IgD-negative memory B cell (primary cell): ENCODE measurements at regions not wholly inside any gene's neighbourhood (a gene's known extent, or its start where the extent isn't known, plus 50 kb on each side); places are given as distances from the start of the nearest gene placed in this dataset.
"Not testable (repeated sequence)": the region's sequence is repeated elsewhere in the genome, so short reads cannot be mapped to it uniquely, and the experiment has no call there.

Experiments used
- H3K27ac Mint-ChIP-seq, 3 donors: one replicate each; pipeline ENCODE4 v1.8.0; 2020 to 2022; ENCODE audit warnings: mild to moderate bottlenecking in 3 of 3, mixed read lengths in 3 of 3, moderate library complexity in 1 of 3
- H3K27me3 Mint-ChIP-seq: one replicate; pipeline ENCODE4 v1.8.0; 2021; ENCODE audit warnings: mixed read lengths
- H3K36me3 Mint-ChIP-seq: one replicate; pipeline ENCODE4 v1.8.0; 2020; ENCODE audit warnings: mild to moderate bottlenecking, mixed read lengths
- H3K4me1 Mint-ChIP-seq, 3 donors: one replicate each; pipeline ENCODE4 v1.8.0; 2020 to 2022; ENCODE audit warnings: mixed read lengths in 3 of 3, mild to moderate bottlenecking in 1 of 3
- H3K4me3 Mint-ChIP-seq, 4 donors: one replicate each; pipeline ENCODE4 v1.8.0; 2020 to 2022; ENCODE audit warnings: mild to moderate bottlenecking in 4 of 4, mixed read lengths in 4 of 4, moderate library complexity in 3 of 4
- H3K9me3 Mint-ChIP-seq, 3 donors: one replicate each; pipeline ENCODE4 v1.8.0; 2020 to 2021; ENCODE audit warnings: mixed read lengths in 3 of 3, mild to moderate bottlenecking in 1 of 3

DNA sequence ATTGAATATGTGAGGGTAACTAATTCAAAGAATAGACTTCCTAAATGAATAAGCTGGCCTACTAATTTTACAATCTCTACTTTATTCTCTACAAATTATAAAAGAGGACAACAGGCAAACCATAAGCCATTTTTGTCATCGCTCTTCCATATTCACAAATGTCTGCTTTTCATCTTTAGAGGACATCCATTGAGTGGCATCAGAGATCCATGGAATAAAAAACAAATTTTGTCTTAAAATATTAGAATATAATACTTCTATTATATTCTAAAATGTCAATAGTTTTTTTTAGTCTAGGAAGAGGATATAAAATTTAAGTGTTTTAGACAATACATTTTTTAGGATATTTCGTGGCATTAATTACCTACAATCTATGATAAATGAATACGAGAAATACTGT, 300.9 kb upstream of the TACR3 start:
- Mint-ChIP-seq H3K4me3 (no peak overlapping the region), H3K27me3 (no peaks in the 10 kb centered on the region), H3K27ac (no peak overlapping the region), H3K36me3 (no peaks in the 10 kb centered on the region), H3K4me1 (no peaks in the 10 kb centered on the region), H3K9me3 (no peaks in the 10 kb centered on the region)

DNA sequence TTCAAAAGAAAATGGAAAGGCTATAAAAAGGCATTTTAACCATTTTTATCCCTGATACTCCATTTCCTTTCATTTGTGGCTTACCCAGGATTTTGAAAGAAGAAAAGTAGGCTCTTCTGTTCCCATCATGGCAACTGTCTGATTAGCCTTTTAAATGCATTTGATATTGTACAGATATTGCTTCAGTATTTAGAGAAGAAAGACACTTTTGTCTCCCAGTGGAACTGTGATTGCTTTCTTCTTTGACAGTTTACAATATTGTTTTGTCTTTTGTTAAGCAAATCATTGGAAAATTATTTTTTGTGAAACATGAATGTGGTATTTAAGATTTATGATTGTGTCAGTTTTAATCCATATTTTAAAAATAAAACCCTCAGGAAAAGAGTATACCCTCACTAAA, 297.4 kb upstream of the TACR3 start:
- H3K36me3 Mint-ChIP-seq, result no peaks in the 10 kb centered on the region
- no peaks in the 10 kb centered on the region for H3K4me1 Mint-ChIP-seq
- no peaks in the 10 kb centered on the region for H3K27me3 Mint-ChIP-seq
- no peaks in the 10 kb centered on the region for H3K9me3 Mint-ChIP-seq
- H3K27ac Mint-ChIP-seq, result no peak overlapping the region
- no peak overlapping the region for H3K4me3 Mint-ChIP-seq

DNA sequence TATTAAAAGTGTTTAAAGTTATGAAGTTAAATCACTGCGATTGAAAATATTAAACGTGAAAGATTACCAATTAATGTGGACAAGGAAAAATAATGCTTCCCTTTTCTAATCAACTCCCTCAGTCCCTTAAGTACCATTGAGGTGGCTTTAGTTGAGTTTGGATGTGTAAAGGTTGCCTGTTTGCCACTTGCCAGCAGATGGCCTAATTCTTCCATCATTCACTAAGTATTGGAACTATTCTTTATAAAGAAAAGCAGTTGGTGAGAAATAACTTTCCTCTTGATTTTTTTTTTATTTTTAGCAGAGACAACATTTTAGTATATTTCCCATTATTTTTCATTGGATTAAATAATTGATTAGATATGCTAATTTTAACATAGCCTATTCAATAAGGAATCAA, 295.9 kb upstream of the TACR3 start:
- Mint-ChIP-seq H3K4me3 (no peak overlapping the region), H3K27me3 (no peaks in the 10 kb centered on the region), H3K4me1 (no peaks in the 10 kb centered on the region), H3K27ac (no peak overlapping the region), H3K9me3 (no peaks in the 10 kb centered on the region), H3K36me3 (no peaks in the 10 kb centered on the region)

DNA sequence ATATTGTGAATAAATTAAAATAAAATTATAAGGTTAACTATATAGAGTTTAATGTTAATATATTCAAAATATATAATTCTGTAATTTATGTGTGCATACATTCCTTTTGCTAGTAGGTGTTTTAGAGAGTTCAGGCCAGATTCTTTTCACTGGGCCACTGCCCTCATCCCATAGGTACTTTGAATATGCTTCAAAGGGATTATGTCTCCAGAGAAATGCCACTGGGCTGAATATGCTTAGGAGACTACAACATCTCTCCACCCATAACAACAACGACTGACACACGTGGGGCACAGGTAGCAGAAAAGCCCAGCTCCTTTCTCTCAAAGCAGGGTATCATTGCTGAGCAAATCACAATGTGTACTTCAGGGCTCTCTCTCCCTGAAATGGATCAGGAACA, 290.9 kb upstream of the TACR3 start:
- no peaks in the 10 kb centered on the region for H3K36me3 Mint-ChIP-seq
- H3K4me3 Mint-ChIP-seq, result no peak overlapping the region
- H3K4me1 Mint-ChIP-seq, result no peaks in the 10 kb centered on the region
- no peaks in the 10 kb centered on the region for H3K27me3 Mint-ChIP-seq
- peaks cover 0 to 7% (median 2%) of the 10 kb centered on the region in 3 donors for H3K9me3 Mint-ChIP-seq
- H3K27ac Mint-ChIP-seq, result no peak overlapping the region

DNA sequence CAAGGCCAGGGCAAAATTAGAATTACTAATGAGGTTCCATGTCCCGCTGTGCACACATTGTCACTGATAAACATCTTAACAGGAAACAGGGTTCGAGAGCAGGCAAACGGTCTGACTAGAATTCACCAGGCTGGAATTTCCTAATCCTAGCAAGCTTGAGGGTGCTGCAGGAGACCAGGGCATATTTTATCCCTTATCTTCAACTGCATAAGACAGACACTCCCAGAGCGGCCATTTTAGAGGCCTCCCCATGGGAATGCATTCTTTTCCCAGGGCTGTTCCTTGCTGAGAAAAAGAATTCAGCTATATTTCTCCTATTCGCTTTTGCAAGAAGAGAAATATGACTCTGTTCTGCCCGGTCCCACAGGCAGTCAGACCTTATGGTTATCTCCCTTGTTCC, 282.5 kb upstream of the TACR3 start:
- not testable (repeated sequence) for H3K27ac Mint-ChIP-seq, H3K27me3 Mint-ChIP-seq, H3K4me1 Mint-ChIP-seq, H3K36me3 Mint-ChIP-seq, H3K4me3 Mint-ChIP-seq
- peaks cover 0 to 11% (median 10%) of the 10 kb centered on the region in 3 donors for H3K9me3 Mint-ChIP-seq

DNA sequence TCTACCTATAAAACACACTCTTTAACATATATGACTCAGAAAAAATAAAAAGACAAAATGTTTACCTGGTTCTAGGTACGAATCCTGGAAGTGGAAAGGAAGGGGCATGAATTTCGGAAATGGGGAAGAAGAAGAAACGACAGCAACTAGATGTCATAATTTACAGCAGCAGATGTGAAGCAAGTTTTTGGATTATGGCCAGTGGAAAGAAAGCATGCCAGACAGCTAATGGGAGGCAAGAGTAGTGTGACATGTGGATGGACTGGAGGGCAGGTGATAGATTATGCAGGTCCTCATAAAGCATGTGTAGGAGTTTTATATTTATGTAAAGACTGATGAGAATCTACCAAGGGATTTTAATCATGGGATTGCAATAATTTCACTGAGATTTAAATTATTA, 279.0 kb upstream of the TACR3 start:
- Mint-ChIP-seq H3K4me3 (no peak overlapping the region), H3K36me3 (no peaks in the 10 kb centered on the region), H3K27ac (no peak overlapping the region), H3K27me3 (no peaks in the 10 kb centered on the region), H3K9me3 (peaks cover 0 to 6% (median 5%) of the 10 kb centered on the region in 3 donors), H3K4me1 (no peaks in the 10 kb centered on the region)

DNA sequence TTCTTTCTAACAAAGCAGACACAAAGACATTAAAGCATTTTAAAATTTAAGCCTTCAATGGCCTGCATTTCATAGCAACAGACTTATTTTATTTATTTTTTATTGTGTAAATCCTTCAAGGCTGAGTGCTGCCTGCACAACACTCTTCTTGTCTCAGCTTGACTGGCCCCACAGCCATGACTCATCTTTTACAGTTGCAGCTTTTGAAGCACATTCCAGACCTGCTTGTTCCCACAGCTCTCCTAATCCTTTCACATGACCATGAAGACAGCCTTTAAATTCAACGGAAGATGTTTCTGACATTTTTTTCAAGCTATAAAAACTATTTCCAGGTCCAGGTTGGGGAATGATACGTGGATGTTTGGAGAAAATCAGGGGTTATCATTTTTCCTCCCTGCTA, 276.9 kb upstream of the TACR3 start:
- Mint-ChIP-seq H3K4me3 (no peak overlapping the region), H3K36me3 (no peaks in the 10 kb centered on the region), H3K4me1 (no peaks in the 10 kb centered on the region), H3K27me3 (no peaks in the 10 kb centered on the region), H3K9me3 (peaks cover 1 to 6% (median 3%) of the 10 kb centered on the region in 3 donors), H3K27ac (no peak overlapping the region)

DNA sequence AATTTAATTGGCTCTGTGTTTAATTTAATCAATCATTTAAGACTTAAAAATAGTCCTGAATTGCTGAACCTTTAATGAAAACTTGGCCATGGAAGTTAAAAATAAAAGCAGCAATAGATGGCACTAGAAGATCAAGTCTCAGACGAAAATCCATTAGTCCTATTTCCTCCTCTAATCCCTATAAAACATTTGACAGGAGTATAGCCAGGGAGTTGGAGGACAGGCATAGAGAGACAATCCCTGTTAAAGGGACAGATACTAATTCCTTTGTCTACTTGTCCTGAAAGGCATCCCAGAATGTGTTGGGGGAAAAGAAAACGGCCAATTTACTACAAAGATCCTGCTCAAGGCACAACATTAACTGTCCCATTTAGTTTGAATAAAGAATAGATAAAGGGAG, 276.3 kb upstream of the TACR3 start:
- Mint-ChIP-seq H3K27ac (no peak overlapping the region), H3K4me3 (no peak overlapping the region), H3K36me3 (no peaks in the 10 kb centered on the region), H3K4me1 (no peaks in the 10 kb centered on the region), H3K9me3 (peaks cover 2 to 11% (median 6%) of the 10 kb centered on the region in 3 donors), H3K27me3 (no peaks in the 10 kb centered on the region)

DNA sequence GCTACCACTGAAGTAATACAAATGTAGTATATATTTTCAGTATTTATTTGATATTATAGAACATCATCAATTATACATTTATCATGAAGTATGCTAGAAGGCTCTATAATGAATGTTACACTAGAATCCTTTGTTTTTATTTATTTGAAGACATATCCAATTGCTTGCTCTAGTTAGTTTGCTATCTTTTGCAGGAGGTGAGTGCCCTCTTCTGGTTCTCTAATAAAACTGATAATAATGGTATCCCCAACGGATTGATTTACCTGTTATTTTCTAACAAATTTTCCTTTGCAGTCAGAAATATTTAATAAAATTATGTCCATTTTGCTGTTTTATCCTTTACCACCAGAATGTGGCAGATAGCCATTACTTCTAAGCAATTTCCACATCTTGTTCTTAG, 274.3 kb upstream of the TACR3 start:
- H3K4me3 Mint-ChIP-seq, result no peak overlapping the region
- H3K27me3 Mint-ChIP-seq, result no peaks in the 10 kb centered on the region
- H3K9me3 Mint-ChIP-seq, result peaks cover 2 to 14% (median 6%) of the 10 kb centered on the region in 3 donors
- no peaks in the 10 kb centered on the region for H3K36me3 Mint-ChIP-seq
- H3K27ac Mint-ChIP-seq, result no peak overlapping the region
- no peaks in the 10 kb centered on the region for H3K4me1 Mint-ChIP-seq

DNA sequence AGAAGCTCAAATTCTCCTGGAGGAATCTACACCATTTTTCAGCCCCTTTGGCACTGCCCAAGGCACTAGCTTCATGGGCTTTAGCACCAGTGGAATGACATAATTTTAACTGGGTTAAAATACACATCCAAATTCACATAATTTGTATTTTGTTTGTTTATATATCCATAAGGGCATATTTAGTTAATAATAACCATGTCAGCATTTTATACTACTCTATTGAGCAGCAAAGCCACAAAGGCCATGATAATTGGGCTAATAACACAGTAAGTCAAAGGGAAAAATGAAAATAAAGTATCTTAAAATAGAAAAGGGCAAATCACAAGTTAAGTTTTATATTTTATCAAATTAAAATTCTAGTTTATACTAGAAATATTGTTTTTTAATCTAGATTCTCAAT, 262.7 kb upstream of the TACR3 start:
- H3K4me3 Mint-ChIP-seq, result no peak overlapping the region
- peaks cover 0 to 3% (median 0%) of the 10 kb centered on the region in 3 donors for H3K9me3 Mint-ChIP-seq
- peaks cover 2% of the 10 kb centered on the region for H3K27me3 Mint-ChIP-seq
- H3K36me3 Mint-ChIP-seq, result peaks cover 3% of the 10 kb centered on the region
- no peaks in the 10 kb centered on the region for H3K4me1 Mint-ChIP-seq
- H3K27ac Mint-ChIP-seq, result no peak overlapping the region

DNA sequence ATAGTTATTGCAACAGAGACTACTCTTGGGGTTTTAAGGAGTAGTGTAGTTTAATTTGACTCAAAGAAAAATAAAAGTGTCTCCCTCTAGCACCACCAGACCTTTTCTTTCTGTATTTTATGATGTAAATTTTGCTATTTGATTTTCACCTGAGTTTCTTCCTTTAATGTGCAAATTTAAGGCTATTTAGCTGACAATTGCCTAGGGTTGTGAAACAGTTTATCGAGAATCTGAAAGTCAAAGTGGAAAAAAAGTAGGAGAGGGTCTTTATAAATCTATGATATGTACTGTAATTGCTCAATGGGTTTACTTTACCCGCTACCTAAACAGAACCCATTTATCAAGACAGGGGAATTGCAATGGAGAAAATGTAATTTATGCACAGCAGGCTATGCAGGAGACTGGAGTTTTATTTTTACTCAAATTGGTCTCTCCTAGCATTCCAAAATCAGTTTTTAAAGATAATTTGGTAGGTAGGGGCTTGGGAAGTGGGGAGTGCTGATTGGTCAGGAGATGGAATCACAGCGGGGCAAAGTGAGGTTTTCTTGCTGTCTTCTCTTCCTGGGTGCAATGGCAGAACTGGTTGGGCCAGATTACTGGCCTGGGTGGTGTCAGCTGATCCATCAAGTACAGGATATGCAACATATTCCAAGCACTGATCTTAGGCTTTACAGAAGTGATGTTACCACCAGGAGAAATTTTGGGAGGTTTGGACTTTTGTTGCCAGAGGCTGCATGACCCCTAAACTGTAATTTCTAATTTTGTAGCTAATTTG, 228.6 kb upstream of the TACR3 start:
- no peak overlapping the region for H3K27ac Mint-ChIP-seq
- H3K4me3 Mint-ChIP-seq, result no peak overlapping the region
- H3K36me3 Mint-ChIP-seq, result no peaks in the 10 kb centered on the region
- H3K9me3 Mint-ChIP-seq, result peaks cover under 1 to 7% (median 2%) of the 10 kb centered on the region in 3 donors
- H3K27me3 Mint-ChIP-seq, result no peaks in the 10 kb centered on the region
- H3K4me1 Mint-ChIP-seq, result no peaks in the 10 kb centered on the region

DNA sequence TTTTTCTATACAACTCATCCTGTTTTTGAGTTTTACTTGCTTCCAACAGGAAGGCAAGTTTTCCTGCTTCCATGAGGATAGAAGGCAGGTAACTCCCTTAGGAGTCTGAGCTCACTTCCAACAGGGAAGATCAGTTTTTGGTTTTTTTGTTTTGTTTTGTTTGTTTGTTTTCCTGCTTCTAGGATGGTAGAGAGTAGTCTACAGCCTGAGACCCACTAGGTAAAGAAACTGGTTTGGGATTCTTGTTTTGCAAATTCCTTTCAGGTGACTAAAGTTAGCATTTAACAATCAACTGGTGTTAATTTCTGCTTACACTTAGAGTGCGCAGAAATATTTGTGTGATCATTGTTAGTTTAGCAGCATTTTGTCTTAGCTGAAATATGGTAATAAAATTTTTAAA, 227.8 kb upstream of the TACR3 start:
- Mint-ChIP-seq H3K4me1 (no peaks in the 10 kb centered on the region), H3K4me3 (no peak overlapping the region), H3K9me3 (peaks cover 2 to 7% (median 2%) of the 10 kb centered on the region in 3 donors), H3K36me3 (no peaks in the 10 kb centered on the region), H3K27me3 (no peaks in the 10 kb centered on the region), H3K27ac (no peak overlapping the region)

DNA sequence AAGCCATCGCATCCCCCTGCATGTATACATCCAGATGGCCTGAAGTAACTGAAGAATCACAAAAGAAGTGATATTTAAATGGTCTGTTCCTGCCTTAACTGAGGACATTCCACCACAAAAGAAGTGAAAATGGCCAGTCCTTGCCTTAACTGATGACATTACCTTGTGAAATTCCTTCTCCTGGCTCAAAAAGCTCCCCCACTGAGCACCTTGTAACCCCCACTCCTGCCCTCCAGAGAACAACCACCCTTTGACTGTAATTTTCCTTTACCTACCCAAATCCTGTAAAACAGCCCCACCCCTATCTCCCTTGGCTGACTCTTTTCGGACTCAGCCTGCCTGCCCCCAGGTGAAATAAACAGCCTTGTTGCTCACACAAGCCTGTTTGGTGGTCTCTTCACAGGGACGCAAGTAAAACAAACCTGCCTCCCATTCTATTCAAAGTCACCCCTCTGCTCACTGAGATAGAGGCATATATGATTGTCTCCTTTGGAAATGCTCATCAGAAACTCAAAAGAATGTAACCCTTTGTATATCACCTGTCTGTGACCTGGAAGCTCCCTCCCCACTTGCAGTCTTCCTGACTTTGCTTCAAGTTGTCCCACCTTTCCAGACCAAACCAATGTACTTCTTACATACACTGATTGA, 227.0 kb upstream of the TACR3 start:
- H3K36me3 Mint-ChIP-seq, H3K27ac Mint-ChIP-seq, H3K9me3 Mint-ChIP-seq: not testable (repeated sequence)

DNA sequence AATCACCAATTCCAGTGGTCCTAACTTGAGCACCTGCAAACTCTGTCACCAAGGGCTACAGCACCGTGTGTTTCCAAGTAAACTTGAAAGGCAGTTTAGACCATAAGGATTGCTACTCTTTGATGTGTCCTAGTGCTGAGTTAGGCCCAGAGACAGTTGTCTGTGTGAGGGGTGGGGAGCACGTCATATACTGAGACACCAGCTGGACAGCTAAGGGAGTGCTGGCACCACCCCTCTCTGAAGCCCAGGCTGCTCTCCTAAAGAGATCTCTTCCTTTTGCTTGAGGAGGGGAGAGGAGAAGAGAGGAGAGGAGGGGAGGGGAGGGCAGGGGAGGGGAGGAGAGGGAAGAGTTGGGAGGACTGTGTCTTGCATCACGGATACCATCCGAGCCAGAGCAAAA, 218.7 kb upstream of the TACR3 start:
- H3K9me3 Mint-ChIP-seq, result peaks cover 0 to 2% (median 0%) of the 10 kb centered on the region in 3 donors
- H3K27me3 Mint-ChIP-seq, result no peaks in the 10 kb centered on the region
- H3K27ac Mint-ChIP-seq, result no peak overlapping the region
- peaks cover 0 to 2% (median 0%) of the 10 kb centered on the region in 3 donors for H3K4me1 Mint-ChIP-seq
- no peak overlapping the region for H3K4me3 Mint-ChIP-seq
- peaks cover 1% of the 10 kb centered on the region for H3K36me3 Mint-ChIP-seq

More for the DNA sequence above, 227.0 kb upstream of the TACR3 start:
- not testable (repeated sequence) for H3K27me3 Mint-ChIP-seq, H3K4me1 Mint-ChIP-seq, H3K4me3 Mint-ChIP-seq

DNA sequence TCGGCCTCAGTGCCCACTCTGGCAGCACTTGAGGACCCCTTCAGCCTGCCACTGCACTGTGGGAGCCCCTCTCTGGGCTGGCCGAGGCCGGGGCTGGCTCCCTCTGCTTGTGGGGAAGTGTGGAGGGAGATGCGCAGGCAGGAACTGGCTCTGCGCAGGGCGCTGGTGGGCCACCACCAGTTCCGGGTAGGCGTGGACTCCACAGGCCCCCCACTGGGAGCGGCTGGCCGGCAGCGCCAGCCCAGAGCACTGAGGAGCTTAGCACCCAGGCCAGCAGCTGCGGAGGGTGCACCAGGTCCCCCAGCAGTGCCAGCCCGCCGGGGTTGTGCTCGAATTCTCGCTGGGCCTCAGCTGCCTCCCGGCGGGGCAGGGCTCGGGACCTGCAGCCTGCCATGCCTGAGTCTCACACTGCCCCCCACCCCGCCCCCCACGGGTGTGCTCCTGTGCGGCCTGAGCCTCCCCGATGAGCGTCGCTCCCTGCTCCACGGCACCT, 216.9 kb upstream of the TACR3 start:
- Mint-ChIP-seq H3K36me3 (peaks cover 1% of the 10 kb centered on the region), H3K27ac (no peak overlapping the region), H3K9me3 (no peaks in the 10 kb centered on the region), H3K4me3 (no peak overlapping the region), H3K27me3 (no peaks in the 10 kb centered on the region), H3K4me1 (peaks cover 0 to 2% (median 0%) of the 10 kb centered on the region in 3 donors)
